ENCODE measurements at regions not wholly inside any gene's neighbourhood (a gene's known extent, or its start where the extent isn't known, plus 50 kb on each side); places are given as distances from the start of the nearest gene placed in this dataset.

- TF ChIP-seq ZBTB40 (IDR thresholded peaks at IDR 0.05) = no peak
- no peak for TF ChIP-seq ZBTB40 (CRISPR knock-in tag; IDR thresholded peaks at IDR 0.05)
- TF ChIP-seq KAT2B (IDR thresholded peaks at IDR 0.05; ENCODE audit: low read depth, low read length) = no peak
- no peak for TF ChIP-seq TAF15 (IDR thresholded peaks at IDR 0.05; ENCODE audit: low read depth, low read length)
- no peak for TF ChIP-seq TOE1 (IDR thresholded peaks at IDR 0.05; ENCODE audit: borderline replicate concordance)
- TF ChIP-seq TOE1 (CRISPR knock-in tag; IDR thresholded peaks at IDR 0.05; ENCODE audit: borderline replicate concordance, low read depth) = no peak
- no peak for TF ChIP-seq NBN (IDR thresholded peaks at IDR 0.05; ENCODE audit: low read depth)
Measured at GRCh38 chr9:81397481-81398381, 291.6 kb downstream of the TLE1 start (continued).
